H9 (cell line): ENCODE measurements at regions not wholly inside any gene's neighbourhood (a gene's known extent, or its start where the extent isn't known, plus 50 kb on each side); places are given as distances from the start of the nearest gene placed in this dataset.

Experiments
- DNase-seq: peaks from one replicate; pipeline ENCODE4 v3.0.0-alpha.2; 2017
- H2AFZ ChIP-seq: one replicate; pipeline ENCODE4 v1.6.1; 2013; ENCODE audit warnings: mild to moderate bottlenecking, low read length, control low read depth, moderate library complexity
- H2AK5ac ChIP-seq: 2 replicates; pipeline ENCODE4 v1.6.1; 2013; ENCODE audit warnings: low read length, control low read depth, mixed read lengths; ENCODE audit not compliant: insufficient read length
- H2BK120ac ChIP-seq: one replicate; pipeline ENCODE4 v1.6.1; 2013; ENCODE audit warnings: low read depth, mild to moderate bottlenecking, low read length, control low read depth, inconsistent platforms; ENCODE audit not compliant: poor library complexity, severe bottlenecking
- H2BK12ac ChIP-seq: 2 replicates; pipeline ENCODE4 v1.6.1; 2013; ENCODE audit warnings: low read length, control low read depth, mixed read lengths, low read depth; ENCODE audit not compliant: insufficient read length
- H2BK15ac ChIP-seq: 2 replicates; pipeline ENCODE4 v1.6.1; 2013; ENCODE audit warnings: low read depth, low read length, control low read depth
- H2BK20ac ChIP-seq: one replicate; pipeline ENCODE4 v1.6.1; 2013; ENCODE audit warnings: low read depth, mild to moderate bottlenecking, low read length, control low read depth, inconsistent platforms; ENCODE audit not compliant: poor library complexity, severe bottlenecking
- H2BK5ac ChIP-seq: 2 replicates; pipeline ENCODE4 v1.6.1; 2013; ENCODE audit warnings: low read length, control low read depth, mixed read lengths; ENCODE audit not compliant: insufficient read length
- H3K14ac ChIP-seq: 2 replicates; pipeline ENCODE4 v1.6.1; 2013; ENCODE audit warnings: low read length, control low read depth; ENCODE audit not compliant: insufficient read depth
- H3K18ac ChIP-seq: 2 replicates; pipeline ENCODE4 v1.6.1; 2013; ENCODE audit warnings: low read depth, mild to moderate bottlenecking, mixed read lengths, low read length, control low read depth; ENCODE audit not compliant: insufficient read length
- H3K23ac ChIP-seq: 2 replicates; pipeline ENCODE4 v1.6.1; 2013; ENCODE audit warnings: low read length, control low read depth, mixed read lengths, low read depth; ENCODE audit not compliant: insufficient read length
- H3K23me2 ChIP-seq: 2 replicates; pipeline ENCODE4 v1.6.1; 2013; ENCODE audit warnings: low read depth, mild to moderate bottlenecking, mixed read lengths, low read length, control low read depth; ENCODE audit not compliant: insufficient read length, poor library complexity, severe bottlenecking
- H3K27ac ChIP-seq: 2 replicates; pipeline ENCODE4 v1.5.1; 2013; ENCODE audit warnings: low read length, control low read depth, mixed read lengths, low read depth; ENCODE audit not compliant: insufficient read length
- H3K27me3 ChIP-seq: 2 replicates; pipeline ENCODE4 v1.6.1; 2013; ENCODE audit warnings: low read length, control low read depth, inconsistent platforms; ENCODE audit not compliant: insufficient read depth
- H3K4ac ChIP-seq: 2 replicates; pipeline ENCODE4 v1.6.1; 2013; ENCODE audit warnings: low read depth, mild to moderate bottlenecking, control low read depth, inconsistent platforms, low read length, moderate library complexity
- H3K4me1 ChIP-seq: 2 replicates; pipeline ENCODE4 v1.6.1; 2013; ENCODE audit warnings: low read length, control low read depth, inconsistent platforms; ENCODE audit not compliant: insufficient read depth
- H3K4me2 ChIP-seq: 2 replicates; pipeline ENCODE4 v1.6.1; 2013; ENCODE audit warnings: low read length, control low read depth, mixed read lengths; ENCODE audit not compliant: insufficient read length, insufficient read depth
- H3K56ac ChIP-seq: 2 replicates; pipeline ENCODE4 v1.6.1; 2013; ENCODE audit warnings: low read depth, mild to moderate bottlenecking, mixed read lengths, low read length, control low read depth; ENCODE audit not compliant: insufficient read length
- H3K79me1 ChIP-seq: 2 replicates; pipeline ENCODE4 v1.6.1; 2013; ENCODE audit warnings: low read depth, mild to moderate bottlenecking, moderate library complexity, low read length, control low read depth, inconsistent platforms; ENCODE audit not compliant: insufficient read depth, poor library complexity, severe bottlenecking
- H3K79me2 ChIP-seq: 2 replicates; pipeline ENCODE4 v1.6.1; 2013; ENCODE audit warnings: low read length, control low read depth, inconsistent platforms; ENCODE audit not compliant: insufficient read depth
- H3K9ac ChIP-seq: 2 replicates; pipeline ENCODE4 v1.6.1; 2013; ENCODE audit warnings: low read length, control low read depth, mixed read lengths; ENCODE audit not compliant: insufficient read length; ENCODE audit errors: extremely low read depth
- H3K9me3 ChIP-seq: one replicate; pipeline ENCODE4 v1.6.1; 2013; ENCODE audit warnings: low read depth, low read length, inconsistent platforms; ENCODE audit not compliant: control insufficient read depth
- H3T11ph ChIP-seq: one replicate; pipeline ENCODE4 v1.6.1; 2013; ENCODE audit warnings: mild to moderate bottlenecking, low read length, control low read depth, inconsistent platforms
- H4K20me1 ChIP-seq: one replicate; pipeline ENCODE4 v1.6.1; 2013; ENCODE audit not compliant: control insufficient read depth, insufficient read length, insufficient read depth
- H4K5ac ChIP-seq: 2 replicates; pipeline ENCODE4 v1.6.1; 2013; ENCODE audit warnings: low read depth, mild to moderate bottlenecking, mixed read lengths, low read length, control low read depth; ENCODE audit not compliant: insufficient read length
- H4K8ac ChIP-seq: replicated peaks from 2 replicates; pipeline ENCODE4 v1.6.1; 2013; ENCODE audit warnings: low read length, control low read depth, mixed read lengths, low read depth; ENCODE audit not compliant: insufficient read length
- H4K91ac ChIP-seq: 2 replicates; pipeline ENCODE4 v1.6.1; 2013; ENCODE audit warnings: low read depth, mild to moderate bottlenecking, moderate library complexity, mixed read lengths, low read length, control low read depth; ENCODE audit not compliant: insufficient read length
- H3K27ac Mint-ChIP-seq, 3 experiments: 2 replicates in 2 of 3; 3 replicates in 1 of 3; pipeline ENCODE4 v1.8.0; 2020 to 2021; ENCODE audit warnings: mixed read lengths in 3 of 3, mild to moderate bottlenecking in 1 of 3, moderate library complexity in 1 of 3
- H3K27me3 Mint-ChIP-seq: 2 replicates; pipeline ENCODE4 v1.8.0; 2021; ENCODE audit warnings: low read depth, mild to moderate bottlenecking, moderate library complexity, mixed read lengths
- H3K36me3 Mint-ChIP-seq, 3 experiments: 2 replicates in 2 of 3; 3 replicates in 1 of 3; pipeline ENCODE4 v1.8.0; 2020 to 2021; ENCODE audit warnings: low read depth in 3 of 3, mixed read lengths in 3 of 3; ENCODE audit not compliant: insufficient read depth in 1 of 3
- H3K4me1 Mint-ChIP-seq, 2 experiments: 2 replicates each; pipeline ENCODE4 v1.8.0; 2020; ENCODE audit warnings: mixed read lengths in 2 of 2
- H3K4me3 Mint-ChIP-seq, 2 experiments: 2 replicates in 1 of 2; 3 replicates in 1 of 2; pipeline ENCODE4 v1.8.0; 2020 to 2021; ENCODE audit warnings: mild to moderate bottlenecking in 2 of 2, mixed read lengths in 2 of 2, moderate library complexity in 1 of 2
- H3K9me3 Mint-ChIP-seq, 2 experiments: 2 replicates in 1 of 2; 3 replicates in 1 of 2; pipeline ENCODE4 v1.8.0; 2020; ENCODE audit warnings: mild to moderate bottlenecking in 2 of 2, mixed read lengths in 2 of 2, moderate library complexity in 1 of 2
- CTCF ChIP-seq: fragments of 200-600 bp; sonication (generic); conservative IDR thresholded peaks from 3 replicates; pipeline ENCODE4 v1.8.0; 2021; ENCODE audit warnings: antibody characterized with exemption, mild to moderate bottlenecking
- WGBS: extraction: QIAGEN DNeasy Blood & Tissue Kit; methylation state at CpG from one replicate; pipeline ENCODE4 v1.1.7; 2013; ENCODE audit warnings: missing lambda C conversion rate, low lambda C conversion rate, mixed read lengths; ENCODE audit not compliant: insufficient read length; ENCODE audit errors: extremely low coverage; 5-methylcytosine and 5-hydroxymethylcytosine counted together

- no peak overlapping the region for H3K27ac ChIP-seq
- no peak overlapping the region for H3K4ac ChIP-seq
- no peak overlapping the region for H4K5ac ChIP-seq
- H4K20me1 ChIP-seq = no peaks in the 10 kb centered on the region
- no peak overlapping the region for H3T11ph ChIP-seq
- no peaks in the 10 kb centered on the region for H3K23me2 ChIP-seq
- TF ChIP-seq CTCF = no peak
- H3K56ac ChIP-seq = no peak overlapping the region
- H3K9ac ChIP-seq = no peak overlapping the region
- no peak overlapping the region for H2AK5ac ChIP-seq
- Mint-ChIP-seq H3K36me3 (peaks cover 13 to 28% (median 25%) of the 10 kb centered on the region in 3 experiments), H3K9me3 (peaks cover 23 to 30% of the 10 kb centered on the region in 2 experiments), H3K4me3 (no peak overlapping the region), H3K27me3 (no peaks in the 10 kb centered on the region), H3K4me1 (no peaks in the 10 kb centered on the region), H3K27ac (no peak overlapping the region)
- H4K91ac ChIP-seq = no peak overlapping the region
- H3K18ac ChIP-seq = no peak overlapping the region
- no peaks in the 10 kb centered on the region for H3K4me1 ChIP-seq
- H3K14ac ChIP-seq = no peak overlapping the region
- WGBS = no CpG with 5 or more reads among the region's 2 CpGs
- no peak overlapping the region for H2BK120ac ChIP-seq
- no peak for DNase-seq
- no peak overlapping the region for H3K23ac ChIP-seq
- H2BK15ac ChIP-seq = no peak overlapping the region
- no peaks in the 10 kb centered on the region for H3K79me2 ChIP-seq
- no peaks in the 10 kb centered on the region for H3K27me3 ChIP-seq
- H2BK12ac ChIP-seq = no peak overlapping the region
- no peaks in the 10 kb centered on the region for H3K9me3 ChIP-seq
- no peak overlapping the region for H3K4me2 ChIP-seq
- no peak overlapping the region for H2BK5ac ChIP-seq
- no peak overlapping the region for H2AFZ ChIP-seq
- H2BK20ac ChIP-seq = no peak overlapping the region
- no peaks in the 10 kb centered on the region for H3K79me1 ChIP-seq
- H4K8ac ChIP-seq = no peak overlapping the region
Measured at GRCh38 chr3:191792580-191792979, 331.6 kb downstream of the PYDC2 start.
